HEK293 (cell line): ENCODE measurements at regions not wholly inside any gene's neighbourhood (a gene's known extent, or its start where the extent isn't known, plus 50 kb on each side); places are given as distances from the start of the nearest gene placed in this dataset.

Source experiments
- CTCF ChIP-seq: fragments of 450-650 bp; formaldehyde crosslinking; IDR thresholded peaks from 2 replicates; pipeline ENCODE4 v1.5.1; 2016; ENCODE audit warnings: missing biosample characterization, missing genetic modification characterization
- KLF1 ChIP-seq: fragments of 450-650 bp; formaldehyde crosslinking; IDR thresholded peaks from 2 replicates; pipeline ENCODE4 v1.5.1; 2016; ENCODE audit warnings: missing biosample characterization, missing genetic modification characterization
- PRDM4 ChIP-seq: fragments of 450-650 bp; formaldehyde crosslinking; IDR thresholded peaks from 2 replicates; pipeline ENCODE4 v1.5.1; 2017; ENCODE audit warnings: missing biosample characterization, missing genetic modification characterization
- ZNF184 ChIP-seq: fragments of 450-650 bp; IDR thresholded peaks from 2 replicates; pipeline ENCODE4 v1.5.1; 2018; ENCODE audit warnings: missing biosample characterization, mild to moderate bottlenecking, missing genetic modification characterization
- ZNF274 ChIP-seq, 2 experiments: fragments of 200-500 bp in 1 of 2; fragments of 450-650 bp in 1 of 2; sonication (Bioruptor generic) in 1 of 2; formaldehyde crosslinking in 1 of 2; IDR thresholded peaks; 2 replicates each; pipeline versions ENCODE4 v1.5.1 to v1.6.1; 2014 to 2016; ENCODE audit warnings: borderline replicate concordance in 1 of 2, inconsistent platforms in 1 of 2, low read length in 1 of 2, missing biosample characterization in 1 of 2, missing genetic modification characterization in 1 of 2
- ZNF768 ChIP-seq: fragments of 450-650 bp; formaldehyde crosslinking; IDR thresholded peaks from 2 replicates; pipeline ENCODE4 v1.5.1; 2018; ENCODE audit warnings: missing biosample characterization, mild to moderate bottlenecking, missing genetic modification characterization

- TF ChIP-seq KLF1, result no peak
- no peak for TF ChIP-seq CTCF
- TF ChIP-seq ZNF184 (tag by site-specific recombination), result no peak
- no peak for TF ChIP-seq ZNF768 (tag by site-specific recombination)
- TF ChIP-seq PRDM4 (tag by site-specific recombination), result no peak
- no peak for TF ChIP-seq ZNF274 (IDR thresholded peaks at IDR 0.05; ENCODE audit: low read length)
- TF ChIP-seq ZNF274 (tag by site-specific recombination; IDR thresholded peaks at IDR 0.05; ENCODE audit: borderline replicate concordance), result no peak
Measured at GRCh38 chr1:190633488-190633887, 155.8 kb upstream of the BRINP3 start.
